Choroid plexus epithelial cell (primary cell): ENCODE measurements at regions not wholly inside any gene's neighbourhood (a gene's known extent, or its start where the extent isn't known, plus 50 kb on each side); places are given as distances from the start of the nearest gene placed in this dataset.

ENCODE experiments used
- DNase-seq: peaks from one replicate; pipeline ENCODE4 v3.0.0-alpha.2; 2010; ENCODE audit warnings: low read depth
- H3K4me3 ChIP-seq: 2 replicates; pipeline ENCODE4 v1.5.1; 2011; ENCODE audit warnings: low read depth, mild to moderate bottlenecking, control low read depth, low read length, moderate library complexity
- CTCF ChIP-seq: conservative IDR thresholded peaks from 2 replicates; pipeline ENCODE4 v1.5.1; 2011; ENCODE audit warnings: low read depth, mild to moderate bottlenecking, control low read depth, inconsistent platforms, low read length, moderate library complexity

GRCh38 chr3:44050867-44051266, 190.8 kb upstream of the TOPAZ1 start:
- no peak overlapping the region for H3K4me3 ChIP-seq
- no peak for DNase-seq
- TF ChIP-seq CTCF = no peak

GRCh38 chr3:44055951-44056350, 185.7 kb upstream of the TOPAZ1 start:
- no peak for TF ChIP-seq CTCF
- no peak overlapping the region for H3K4me3 ChIP-seq
- peak; percentile 14 for DNase-seq

- TF ChIP-seq CTCF = no peak
- DNase-seq = no peak
- no peak overlapping the region for H3K4me3 ChIP-seq
Observed at GRCh38 chr3:44056446-44057240, 185.0 kb upstream of the TOPAZ1 start.

- H3K4me3 ChIP-seq = no peak overlapping the region
- TF ChIP-seq CTCF = no peak
- peak; percentile 62 for DNase-seq
Observed at GRCh38 chr3:44058022-44058867, 183.4 kb upstream of the TOPAZ1 start.

- no peak overlapping the region for H3K4me3 ChIP-seq
- no peak for TF ChIP-seq CTCF
- DNase-seq = no peak
Observed at GRCh38 chr3:44058868-44059203, 182.8 kb upstream of the TOPAZ1 start.

- no peak for TF ChIP-seq CTCF
- no peak for DNase-seq
- H3K4me3 ChIP-seq = no peak overlapping the region
Observed at GRCh38 chr3:44060164-44060563, 181.5 kb upstream of the TOPAZ1 start.

GRCh38 chr3:44061268-44061667, 180.4 kb upstream of the TOPAZ1 start:
- no peak overlapping the region for H3K4me3 ChIP-seq
- no peak for TF ChIP-seq CTCF
- DNase-seq = no peak
